ENCODE measurements at regions not wholly inside any gene's neighbourhood (a gene's known extent, or its start where the extent isn't known, plus 50 kb on each side); places are given as distances from the start of the nearest gene placed in this dataset.

DNA sequence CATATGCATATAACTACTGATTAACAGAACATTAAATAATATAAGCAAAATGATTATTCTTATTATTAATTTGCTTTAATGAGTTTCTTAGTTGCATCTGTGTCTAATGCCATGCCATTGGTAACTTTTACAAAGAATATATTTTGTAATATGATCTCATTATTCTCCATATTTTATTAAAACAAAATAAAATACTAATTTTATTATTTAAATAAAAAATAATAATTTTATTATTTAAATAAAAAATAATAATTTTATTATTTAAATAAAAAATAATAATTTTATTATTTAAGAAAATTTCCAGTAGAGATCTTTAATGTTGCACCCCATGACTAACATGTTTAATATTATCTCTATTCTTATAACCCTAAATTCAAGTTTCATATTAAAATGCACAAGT, 771.1 kb downstream of the NR2F2 start:
- no peak overlapping the region for H3K9ac ChIP-seq (ENCODE audit: insufficient read depth in 1 of 2, low read depth in 2 of 2, low read length in 2 of 2)
- BruUV-seq (replicated peaks), result no TSS peak

More for the DNA sequence above, 771.1 kb downstream of the NR2F2 start:
- Histone ChIP-seq H3K27me3 (ENCODE audit: control insufficient read depth in 2 of 2, insufficient read depth in 2 of 2, low read length in 2 of 2) (no peaks in the 10 kb centered on the region), H3K4me2 (ENCODE audit: insufficient read depth, low read length) (no peak overlapping the region), H3K36me3 (ENCODE audit: control insufficient read depth, insufficient read depth, low read length) (no peaks in the 10 kb centered on the region), H3K4me1 (replicated peaks in 1 of 2; ENCODE audit: control insufficient read depth in 2 of 2, insufficient read depth in 2 of 2, low read length in 2 of 2) (no peaks in the 10 kb centered on the region), H3K27ac (ENCODE audit: extremely low read depth, low read depth, low read length) (no peak overlapping the region), H4K20me1 (replicated peaks; ENCODE audit: control insufficient read depth, insufficient read depth, low read length) (no peaks in the 10 kb centered on the region), H3K4me3 (no peak overlapping the region), H3K9me3 (replicated peaks; ENCODE audit: control insufficient read depth, insufficient read depth, low read depth, low read length) (0 out of 2 replicates have a peak, but pooled peaks cover 2% of the 10 kb centered on the region), H2AFZ (ENCODE audit: low read depth, low read length) (no peak overlapping the region), H3K79me2 (ENCODE audit: control insufficient read depth, insufficient read depth, low read length) (no peaks in the 10 kb centered on the region), H3K9me1 (ENCODE audit: control insufficient read depth, insufficient read depth, low read length) (no peaks in the 10 kb centered on the region)
- ChIA-PET CTCF (ENCODE audit: low intra/inter-chr PET ratio) (no interaction called here), POLR2A (no interaction called here)
- FAIRE-seq (no peak), DNase-seq (ENCODE audit: extremely low read depth in 1 of 4, low spot score in 3 of 4) (no peak), ATAC-seq (no peak)
- TF ChIP-seq ILK (tag; IDR thresholded peaks at IDR 0.05; ENCODE audit: borderline replicate concordance, low read depth) (no peak), ZNF175 (CRISPR knock-in tag; IDR thresholded peaks at IDR 0.05; ENCODE audit: low read depth) (no peak), HDAC6 (IDR thresholded peaks at IDR 0.05; ENCODE audit: low read depth, low read length) (no peak), CTBP1 (IDR thresholded peaks at IDR 0.05; ENCODE audit: borderline replicate concordance) (no peak), TAF7 (tag; IDR thresholded peaks at IDR 0.05) (no peak), ZBTB17 (CRISPR knock-in tag; IDR thresholded peaks at IDR 0.05) (no peak), MBD1 (CRISPR knock-in tag; IDR thresholded peaks at IDR 0.05) (no peak), MXI1 (IDR thresholded peaks at IDR 0.05; ENCODE audit: low read depth, low read length) (no peak)
- TF ChIP-seq, protein P1, sequence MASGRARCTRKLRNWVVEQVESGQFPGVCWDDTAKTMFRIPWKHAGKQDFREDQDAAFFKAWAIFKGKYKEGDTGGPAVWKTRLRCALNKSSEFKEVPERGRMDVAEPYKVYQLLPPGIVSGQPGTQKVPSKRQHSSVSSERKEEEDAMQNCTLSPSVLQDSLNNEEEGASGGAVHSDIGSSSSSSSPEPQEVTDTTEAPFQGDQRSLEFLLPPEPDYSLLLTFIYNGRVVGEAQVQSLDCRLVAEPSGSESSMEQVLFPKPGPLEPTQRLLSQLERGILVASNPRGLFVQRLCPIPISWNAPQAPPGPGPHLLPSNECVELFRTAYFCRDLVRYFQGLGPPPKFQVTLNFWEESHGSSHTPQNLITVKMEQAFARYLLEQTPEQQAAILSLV (tag; IDR thresholded peaks at IDR 0.05), result no peak
- TF ChIP-seq, protein P2, sequence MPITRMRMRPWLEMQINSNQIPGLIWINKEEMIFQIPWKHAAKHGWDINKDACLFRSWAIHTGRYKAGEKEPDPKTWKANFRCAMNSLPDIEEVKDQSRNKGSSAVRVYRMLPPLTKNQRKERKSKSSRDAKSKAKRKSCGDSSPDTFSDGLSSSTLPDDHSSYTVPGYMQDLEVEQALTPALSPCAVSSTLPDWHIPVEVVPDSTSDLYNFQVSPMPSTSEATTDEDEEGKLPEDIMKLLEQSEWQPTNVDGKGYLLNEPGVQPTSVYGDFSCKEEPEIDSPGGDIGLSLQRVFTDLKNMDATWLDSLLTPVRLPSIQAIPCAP (CRISPR knock-in tag; IDR thresholded peaks at IDR 0.05; ENCODE audit: borderline replicate concordance), result no peak
- TF ChIP-seq, protein P3, sequence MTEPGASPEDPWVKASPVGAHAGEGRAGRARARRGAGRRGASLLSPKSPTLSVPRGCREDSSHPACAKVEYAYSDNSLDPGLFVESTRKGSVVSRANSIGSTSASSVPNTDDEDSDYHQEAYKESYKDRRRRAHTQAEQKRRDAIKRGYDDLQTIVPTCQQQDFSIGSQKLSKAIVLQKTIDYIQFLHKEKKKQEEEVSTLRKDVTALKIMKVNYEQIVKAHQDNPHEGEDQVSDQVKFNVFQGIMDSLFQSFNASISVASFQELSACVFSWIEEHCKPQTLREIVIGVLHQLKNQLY (CRISPR knock-in tag; conservative IDR thresholded peaks at IDR 0.05), result no peak
- intact Hi-C loops (cut with micrococcal nuclease), result no loop called here
- in situ Hi-C loops (cut with MboI), result no loop called here

Data from K562 (cell line).